Breast epithelium (tissue), 3 donors: ENCODE measurements at regions not wholly inside any gene's neighbourhood (a gene's known extent, or its start where the extent isn't known, plus 50 kb on each side); places are given as distances from the start of the nearest gene placed in this dataset.

Source experiments
- POLR2A ChIP-seq: fragments of 450-650 bp; IDR thresholded peaks from one replicate; pipeline ENCODE4 v1.6.1; 2016; ENCODE audit warnings: antibody characterized with exemption, mild to moderate bottlenecking, moderate library complexity
- TF ChIP-seq, protein P1 (sequence below), 3 donors: fragments of 450-650 bp; IDR thresholded peaks; one replicate each; pipeline ENCODE4 v1.5.1; 2016 to 2017; ENCODE audit warnings: antibody characterized with exemption in 3 of 3, mild to moderate bottlenecking in 3 of 3, moderate library complexity in 3 of 3

DNA sequence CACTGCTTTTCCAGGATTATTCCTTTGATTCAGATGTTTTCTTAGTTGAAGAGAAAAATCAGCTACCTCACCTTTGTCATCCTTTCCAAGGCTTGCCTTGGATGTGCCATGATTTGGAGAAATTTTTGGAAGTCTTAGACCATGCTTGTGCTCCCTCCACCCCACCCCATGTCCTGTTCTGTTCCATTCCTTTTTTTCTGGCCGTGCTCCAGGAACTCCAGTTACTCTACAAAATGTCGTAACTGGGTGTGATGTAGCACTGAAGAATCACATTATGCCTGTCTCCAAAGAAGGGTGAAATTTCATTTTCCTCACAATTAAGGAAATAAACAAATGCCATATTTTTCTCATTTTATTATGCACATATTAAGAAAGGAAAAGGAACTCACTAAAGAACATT lies 217.8 kb upstream of the ZRANB2 start:
- no peak for TF ChIP-seq POLR2A
- TF ChIP-seq, protein P1, sequence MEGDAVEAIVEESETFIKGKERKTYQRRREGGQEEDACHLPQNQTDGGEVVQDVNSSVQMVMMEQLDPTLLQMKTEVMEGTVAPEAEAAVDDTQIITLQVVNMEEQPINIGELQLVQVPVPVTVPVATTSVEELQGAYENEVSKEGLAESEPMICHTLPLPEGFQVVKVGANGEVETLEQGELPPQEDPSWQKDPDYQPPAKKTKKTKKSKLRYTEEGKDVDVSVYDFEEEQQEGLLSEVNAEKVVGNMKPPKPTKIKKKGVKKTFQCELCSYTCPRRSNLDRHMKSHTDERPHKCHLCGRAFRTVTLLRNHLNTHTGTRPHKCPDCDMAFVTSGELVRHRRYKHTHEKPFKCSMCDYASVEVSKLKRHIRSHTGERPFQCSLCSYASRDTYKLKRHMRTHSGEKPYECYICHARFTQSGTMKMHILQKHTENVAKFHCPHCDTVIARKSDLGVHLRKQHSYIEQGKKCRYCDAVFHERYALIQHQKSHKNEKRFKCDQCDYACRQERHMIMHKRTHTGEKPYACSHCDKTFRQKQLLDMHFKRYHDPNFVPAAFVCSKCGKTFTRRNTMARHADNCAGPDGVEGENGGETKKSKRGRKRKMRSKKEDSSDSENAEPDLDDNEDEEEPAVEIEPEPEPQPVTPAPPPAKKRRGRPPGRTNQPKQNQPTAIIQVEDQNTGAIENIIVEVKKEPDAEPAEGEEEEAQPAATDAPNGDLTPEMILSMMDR (IDR thresholded peaks at IDR 0.05) = no peak
